ENCODE measurements at regions not wholly inside any gene's neighbourhood (a gene's known extent, or its start where the extent isn't known, plus 50 kb on each side); places are given as distances from the start of the nearest gene placed in this dataset.

DNA sequence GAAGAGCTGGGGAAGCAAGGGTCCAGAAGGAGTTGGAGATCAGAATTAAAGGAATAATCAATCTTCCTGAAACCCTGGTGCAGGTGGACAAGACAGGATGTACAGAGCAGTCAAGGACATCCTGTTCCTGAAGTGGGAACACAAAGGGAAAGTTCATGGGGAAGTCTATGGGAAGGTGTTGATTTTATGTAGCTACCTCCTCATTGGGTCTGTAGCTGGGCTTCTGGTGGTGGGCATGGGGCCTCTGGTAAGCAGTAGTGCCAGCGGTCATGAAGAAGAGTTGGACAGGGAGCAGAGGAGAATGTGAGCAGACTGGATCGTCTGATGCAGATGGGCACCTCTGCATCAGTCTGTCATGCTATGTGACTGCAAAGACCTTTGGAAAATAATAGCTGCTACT, 75.7 kb upstream of the PPM1H start:
- no peaks in the 10 kb centered on the region for H3K9me1 ChIP-seq (ENCODE audit: control insufficient read depth, insufficient read depth, low read length)
- ChIA-PET POLR2A (no interaction called here), CTCF (ENCODE audit: low intra/inter-chr PET ratio) (no interaction called here)
- DNase-seq (ENCODE audit: extremely low read depth in 1 of 4, low spot score in 3 of 4) (no peak), FAIRE-seq (no peak), ATAC-seq (no peak)
- H3K9me3 ChIP-seq (replicated peaks; ENCODE audit: control insufficient read depth, insufficient read depth, low read depth, low read length), result no peaks in the 10 kb centered on the region
- intact Hi-C loops (cut with micrococcal nuclease) (no loop called here), in situ Hi-C loops (cut with MboI) (no loop called here)
- WGBS (ENCODE audit: insufficient coverage, low coverage, missing lambda C conversion rate), result 0% methylated on average over 2 of the region's 2 CpGs
- BruUV-seq (replicated peaks), result no TSS peak
- H3K79me2 ChIP-seq (ENCODE audit: control insufficient read depth, insufficient read depth, low read length), result no peaks in the 10 kb centered on the region
- no peaks in the 10 kb centered on the region for H3K36me3 ChIP-seq (ENCODE audit: control insufficient read depth, insufficient read depth, low read length)
- H3K27ac ChIP-seq (ENCODE audit: extremely low read depth, low read depth, low read length), result no peak overlapping the region
- H2AFZ ChIP-seq (ENCODE audit: low read depth, low read length), result no peak overlapping the region
- H3K4me2 ChIP-seq (ENCODE audit: insufficient read depth, low read length), result no peak overlapping the region
- no peak overlapping the region for H3K9ac ChIP-seq (ENCODE audit: insufficient read depth in 1 of 2, low read depth in 2 of 2, low read length in 2 of 2)
- H3K4me3 ChIP-seq, result no peak overlapping the region
- H3K4me1 ChIP-seq (replicated peaks in 1 of 2; ENCODE audit: control insufficient read depth in 2 of 2, insufficient read depth in 2 of 2, low read length in 2 of 2), result no peaks in the 10 kb centered on the region
- no peaks in the 10 kb centered on the region for H4K20me1 ChIP-seq (replicated peaks; ENCODE audit: control insufficient read depth, insufficient read depth, low read length)
- H3K27me3 ChIP-seq (ENCODE audit: control insufficient read depth in 2 of 2, insufficient read depth in 2 of 2, low read length in 2 of 2), result no peaks in the 10 kb centered on the region
- TF ChIP-seq, protein P1, sequence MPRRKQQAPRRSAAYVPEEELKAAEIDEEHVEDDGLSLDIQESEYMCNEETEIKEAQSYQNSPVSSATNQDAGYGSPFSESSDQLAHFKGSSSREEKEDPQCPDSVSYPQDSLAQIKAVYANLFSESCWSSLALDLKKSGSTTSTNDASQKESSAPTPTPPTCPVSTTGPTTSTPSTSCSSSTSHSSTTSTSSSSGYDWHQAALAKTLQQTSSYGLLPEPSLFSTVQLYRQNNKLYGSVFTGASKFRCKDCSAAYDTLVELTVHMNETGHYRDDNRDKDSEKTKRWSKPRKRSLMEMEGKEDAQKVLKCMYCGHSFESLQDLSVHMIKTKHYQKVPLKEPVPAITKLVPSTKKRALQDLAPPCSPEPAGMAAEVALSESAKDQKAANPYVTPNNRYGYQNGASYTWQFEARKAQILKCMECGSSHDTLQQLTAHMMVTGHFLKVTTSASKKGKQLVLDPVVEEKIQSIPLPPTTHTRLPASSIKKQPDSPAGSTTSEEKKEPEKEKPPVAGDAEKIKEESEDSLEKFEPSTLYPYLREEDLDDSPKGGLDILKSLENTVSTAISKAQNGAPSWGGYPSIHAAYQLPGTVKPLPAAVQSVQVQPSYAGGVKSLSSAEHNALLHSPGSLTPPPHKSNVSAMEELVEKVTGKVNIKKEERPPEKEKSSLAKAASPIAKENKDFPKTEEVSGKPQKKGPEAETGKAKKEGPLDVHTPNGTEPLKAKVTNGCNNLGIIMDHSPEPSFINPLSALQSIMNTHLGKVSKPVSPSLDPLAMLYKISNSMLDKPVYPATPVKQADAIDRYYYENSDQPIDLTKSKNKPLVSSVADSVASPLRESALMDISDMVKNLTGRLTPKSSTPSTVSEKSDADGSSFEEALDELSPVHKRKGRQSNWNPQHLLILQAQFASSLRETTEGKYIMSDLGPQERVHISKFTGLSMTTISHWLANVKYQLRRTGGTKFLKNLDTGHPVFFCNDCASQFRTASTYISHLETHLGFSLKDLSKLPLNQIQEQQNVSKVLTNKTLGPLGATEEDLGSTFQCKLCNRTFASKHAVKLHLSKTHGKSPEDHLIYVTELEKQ (CRISPR knock-in tag; IDR thresholded peaks at IDR 0.05), result no peak
- TF ChIP-seq ZNF3 (CRISPR knock-in tag; IDR thresholded peaks at IDR 0.05) (no peak), SIN3B (IDR thresholded peaks at IDR 0.05; ENCODE audit: low read depth) (no peak), CC2D1A (IDR thresholded peaks at IDR 0.05) (no peak), KHSRP (IDR thresholded peaks at IDR 0.05) (no peak), E2F3 (CRISPR knock-in tag; IDR thresholded peaks at IDR 0.05) (no peak), MED1 (CRISPR knock-in tag; IDR thresholded peaks at IDR 0.05; ENCODE audit: borderline replicate concordance) (no peak), STAG1 (CRISPR knock-in tag; IDR thresholded peaks at IDR 0.05; ENCODE audit: borderline replicate concordance) (no peak)
- TF ChIP-seq, protein P2, sequence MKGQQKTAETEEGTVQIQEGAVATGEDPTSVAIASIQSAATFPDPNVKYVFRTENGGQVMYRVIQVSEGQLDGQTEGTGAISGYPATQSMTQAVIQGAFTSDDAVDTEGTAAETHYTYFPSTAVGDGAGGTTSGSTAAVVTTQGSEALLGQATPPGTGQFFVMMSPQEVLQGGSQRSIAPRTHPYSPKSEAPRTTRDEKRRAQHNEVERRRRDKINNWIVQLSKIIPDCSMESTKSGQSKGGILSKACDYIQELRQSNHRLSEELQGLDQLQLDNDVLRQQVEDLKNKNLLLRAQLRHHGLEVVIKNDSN (CRISPR knock-in tag; IDR thresholded peaks at IDR 0.05), result no peak
- TF ChIP-seq, protein P3, sequence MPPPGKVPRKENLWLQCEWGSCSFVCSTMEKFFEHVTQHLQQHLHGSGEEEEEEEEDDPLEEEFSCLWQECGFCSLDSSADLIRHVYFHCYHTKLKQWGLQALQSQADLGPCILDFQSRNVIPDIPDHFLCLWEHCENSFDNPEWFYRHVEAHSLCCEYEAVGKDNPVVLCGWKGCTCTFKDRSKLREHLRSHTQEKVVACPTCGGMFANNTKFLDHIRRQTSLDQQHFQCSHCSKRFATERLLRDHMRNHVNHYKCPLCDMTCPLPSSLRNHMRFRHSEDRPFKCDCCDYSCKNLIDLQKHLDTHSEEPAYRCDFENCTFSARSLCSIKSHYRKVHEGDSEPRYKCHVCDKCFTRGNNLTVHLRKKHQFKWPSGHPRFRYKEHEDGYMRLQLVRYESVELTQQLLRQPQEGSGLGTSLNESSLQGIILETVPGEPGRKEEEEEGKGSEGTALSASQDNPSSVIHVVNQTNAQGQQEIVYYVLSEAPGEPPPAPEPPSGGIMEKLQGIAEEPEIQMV (tag; conservative IDR thresholded peaks at IDR 0.05; ENCODE audit: low read depth), result no peak
- TF ChIP-seq, protein P4, sequence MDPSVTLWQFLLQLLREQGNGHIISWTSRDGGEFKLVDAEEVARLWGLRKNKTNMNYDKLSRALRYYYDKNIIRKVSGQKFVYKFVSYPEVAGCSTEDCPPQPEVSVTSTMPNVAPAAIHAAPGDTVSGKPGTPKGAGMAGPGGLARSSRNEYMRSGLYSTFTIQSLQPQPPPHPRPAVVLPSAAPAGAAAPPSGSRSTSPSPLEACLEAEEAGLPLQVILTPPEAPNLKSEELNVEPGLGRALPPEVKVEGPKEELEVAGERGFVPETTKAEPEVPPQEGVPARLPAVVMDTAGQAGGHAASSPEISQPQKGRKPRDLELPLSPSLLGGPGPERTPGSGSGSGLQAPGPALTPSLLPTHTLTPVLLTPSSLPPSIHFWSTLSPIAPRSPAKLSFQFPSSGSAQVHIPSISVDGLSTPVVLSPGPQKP (CRISPR knock-in tag; IDR thresholded peaks at IDR 0.05), result no peak

Measured in K562 (cell line).